H9 (cell line): ENCODE measurements at regions not wholly inside any gene's neighbourhood (a gene's known extent, or its start where the extent isn't known, plus 50 kb on each side); places are given as distances from the start of the nearest gene placed in this dataset.

Experiments
- DNase-seq: peaks from one replicate; pipeline ENCODE4 v3.0.0-alpha.2; 2017
- H2AFZ ChIP-seq: one replicate; pipeline ENCODE4 v1.6.1; 2013; ENCODE audit warnings: mild to moderate bottlenecking, low read length, control low read depth, moderate library complexity
- H2AK5ac ChIP-seq: 2 replicates; pipeline ENCODE4 v1.6.1; 2013; ENCODE audit warnings: low read length, control low read depth, mixed read lengths; ENCODE audit not compliant: insufficient read length
- H2BK120ac ChIP-seq: one replicate; pipeline ENCODE4 v1.6.1; 2013; ENCODE audit warnings: low read depth, mild to moderate bottlenecking, low read length, control low read depth, inconsistent platforms; ENCODE audit not compliant: poor library complexity, severe bottlenecking
- H2BK12ac ChIP-seq: 2 replicates; pipeline ENCODE4 v1.6.1; 2013; ENCODE audit warnings: low read length, control low read depth, mixed read lengths, low read depth; ENCODE audit not compliant: insufficient read length
- H2BK15ac ChIP-seq: 2 replicates; pipeline ENCODE4 v1.6.1; 2013; ENCODE audit warnings: low read depth, low read length, control low read depth
- H2BK20ac ChIP-seq: one replicate; pipeline ENCODE4 v1.6.1; 2013; ENCODE audit warnings: low read depth, mild to moderate bottlenecking, low read length, control low read depth, inconsistent platforms; ENCODE audit not compliant: poor library complexity, severe bottlenecking
- H2BK5ac ChIP-seq: 2 replicates; pipeline ENCODE4 v1.6.1; 2013; ENCODE audit warnings: low read length, control low read depth, mixed read lengths; ENCODE audit not compliant: insufficient read length
- H3K14ac ChIP-seq: 2 replicates; pipeline ENCODE4 v1.6.1; 2013; ENCODE audit warnings: low read length, control low read depth; ENCODE audit not compliant: insufficient read depth
- H3K18ac ChIP-seq: 2 replicates; pipeline ENCODE4 v1.6.1; 2013; ENCODE audit warnings: low read depth, mild to moderate bottlenecking, mixed read lengths, low read length, control low read depth; ENCODE audit not compliant: insufficient read length
- H3K23ac ChIP-seq: 2 replicates; pipeline ENCODE4 v1.6.1; 2013; ENCODE audit warnings: low read length, control low read depth, mixed read lengths, low read depth; ENCODE audit not compliant: insufficient read length
- H3K23me2 ChIP-seq: 2 replicates; pipeline ENCODE4 v1.6.1; 2013; ENCODE audit warnings: low read depth, mild to moderate bottlenecking, mixed read lengths, low read length, control low read depth; ENCODE audit not compliant: insufficient read length, poor library complexity, severe bottlenecking
- H3K27ac ChIP-seq: 2 replicates; pipeline ENCODE4 v1.5.1; 2013; ENCODE audit warnings: low read length, control low read depth, mixed read lengths, low read depth; ENCODE audit not compliant: insufficient read length
- H3K27me3 ChIP-seq: 2 replicates; pipeline ENCODE4 v1.6.1; 2013; ENCODE audit warnings: low read length, control low read depth, inconsistent platforms; ENCODE audit not compliant: insufficient read depth
- H3K4ac ChIP-seq: 2 replicates; pipeline ENCODE4 v1.6.1; 2013; ENCODE audit warnings: low read depth, mild to moderate bottlenecking, control low read depth, inconsistent platforms, low read length, moderate library complexity
- H3K4me1 ChIP-seq: 2 replicates; pipeline ENCODE4 v1.6.1; 2013; ENCODE audit warnings: low read length, control low read depth, inconsistent platforms; ENCODE audit not compliant: insufficient read depth
- H3K4me2 ChIP-seq: 2 replicates; pipeline ENCODE4 v1.6.1; 2013; ENCODE audit warnings: low read length, control low read depth, mixed read lengths; ENCODE audit not compliant: insufficient read length, insufficient read depth
- H3K56ac ChIP-seq: 2 replicates; pipeline ENCODE4 v1.6.1; 2013; ENCODE audit warnings: low read depth, mild to moderate bottlenecking, mixed read lengths, low read length, control low read depth; ENCODE audit not compliant: insufficient read length
- H3K79me1 ChIP-seq: 2 replicates; pipeline ENCODE4 v1.6.1; 2013; ENCODE audit warnings: low read depth, mild to moderate bottlenecking, moderate library complexity, low read length, control low read depth, inconsistent platforms; ENCODE audit not compliant: insufficient read depth, poor library complexity, severe bottlenecking
- H3K79me2 ChIP-seq: 2 replicates; pipeline ENCODE4 v1.6.1; 2013; ENCODE audit warnings: low read length, control low read depth, inconsistent platforms; ENCODE audit not compliant: insufficient read depth
- H3K9ac ChIP-seq: 2 replicates; pipeline ENCODE4 v1.6.1; 2013; ENCODE audit warnings: low read length, control low read depth, mixed read lengths; ENCODE audit not compliant: insufficient read length; ENCODE audit errors: extremely low read depth
- H3K9me3 ChIP-seq: one replicate; pipeline ENCODE4 v1.6.1; 2013; ENCODE audit warnings: low read depth, low read length, inconsistent platforms; ENCODE audit not compliant: control insufficient read depth
- H3T11ph ChIP-seq: one replicate; pipeline ENCODE4 v1.6.1; 2013; ENCODE audit warnings: mild to moderate bottlenecking, low read length, control low read depth, inconsistent platforms
- H4K20me1 ChIP-seq: one replicate; pipeline ENCODE4 v1.6.1; 2013; ENCODE audit not compliant: control insufficient read depth, insufficient read length, insufficient read depth
- H4K5ac ChIP-seq: 2 replicates; pipeline ENCODE4 v1.6.1; 2013; ENCODE audit warnings: low read depth, mild to moderate bottlenecking, mixed read lengths, low read length, control low read depth; ENCODE audit not compliant: insufficient read length
- H4K8ac ChIP-seq: replicated peaks from 2 replicates; pipeline ENCODE4 v1.6.1; 2013; ENCODE audit warnings: low read length, control low read depth, mixed read lengths, low read depth; ENCODE audit not compliant: insufficient read length
- H4K91ac ChIP-seq: 2 replicates; pipeline ENCODE4 v1.6.1; 2013; ENCODE audit warnings: low read depth, mild to moderate bottlenecking, moderate library complexity, mixed read lengths, low read length, control low read depth; ENCODE audit not compliant: insufficient read length
- H3K27ac Mint-ChIP-seq, 3 experiments: 2 replicates in 2 of 3; 3 replicates in 1 of 3; pipeline ENCODE4 v1.8.0; 2020 to 2021; ENCODE audit warnings: mixed read lengths in 3 of 3, mild to moderate bottlenecking in 1 of 3, moderate library complexity in 1 of 3
- H3K27me3 Mint-ChIP-seq: 2 replicates; pipeline ENCODE4 v1.8.0; 2021; ENCODE audit warnings: low read depth, mild to moderate bottlenecking, moderate library complexity, mixed read lengths
- H3K36me3 Mint-ChIP-seq, 3 experiments: 2 replicates in 2 of 3; 3 replicates in 1 of 3; pipeline ENCODE4 v1.8.0; 2020 to 2021; ENCODE audit warnings: low read depth in 3 of 3, mixed read lengths in 3 of 3; ENCODE audit not compliant: insufficient read depth in 1 of 3
- H3K4me1 Mint-ChIP-seq, 2 experiments: 2 replicates each; pipeline ENCODE4 v1.8.0; 2020; ENCODE audit warnings: mixed read lengths in 2 of 2
- H3K4me3 Mint-ChIP-seq, 2 experiments: 2 replicates in 1 of 2; 3 replicates in 1 of 2; pipeline ENCODE4 v1.8.0; 2020 to 2021; ENCODE audit warnings: mild to moderate bottlenecking in 2 of 2, mixed read lengths in 2 of 2, moderate library complexity in 1 of 2
- H3K9me3 Mint-ChIP-seq, 2 experiments: 2 replicates in 1 of 2; 3 replicates in 1 of 2; pipeline ENCODE4 v1.8.0; 2020; ENCODE audit warnings: mild to moderate bottlenecking in 2 of 2, mixed read lengths in 2 of 2, moderate library complexity in 1 of 2
- whole genome bisulfite sequencing: extraction: QIAGEN DNeasy Blood & Tissue Kit; methylation state at CpG from one replicate; pipeline ENCODE4 v1.1.7; 2013; ENCODE audit warnings: missing lambda C conversion rate, low lambda C conversion rate, mixed read lengths; ENCODE audit not compliant: insufficient read length; ENCODE audit errors: extremely low coverage; 5-methylcytosine and 5-hydroxymethylcytosine counted together
- TF ChIP-seq, protein P1 (sequence below): fragments of 200-600 bp; sonication (generic); conservative IDR thresholded peaks from 3 replicates; pipeline ENCODE4 v1.8.0; 2021; ENCODE audit warnings: antibody characterized with exemption, mild to moderate bottlenecking

DNA sequence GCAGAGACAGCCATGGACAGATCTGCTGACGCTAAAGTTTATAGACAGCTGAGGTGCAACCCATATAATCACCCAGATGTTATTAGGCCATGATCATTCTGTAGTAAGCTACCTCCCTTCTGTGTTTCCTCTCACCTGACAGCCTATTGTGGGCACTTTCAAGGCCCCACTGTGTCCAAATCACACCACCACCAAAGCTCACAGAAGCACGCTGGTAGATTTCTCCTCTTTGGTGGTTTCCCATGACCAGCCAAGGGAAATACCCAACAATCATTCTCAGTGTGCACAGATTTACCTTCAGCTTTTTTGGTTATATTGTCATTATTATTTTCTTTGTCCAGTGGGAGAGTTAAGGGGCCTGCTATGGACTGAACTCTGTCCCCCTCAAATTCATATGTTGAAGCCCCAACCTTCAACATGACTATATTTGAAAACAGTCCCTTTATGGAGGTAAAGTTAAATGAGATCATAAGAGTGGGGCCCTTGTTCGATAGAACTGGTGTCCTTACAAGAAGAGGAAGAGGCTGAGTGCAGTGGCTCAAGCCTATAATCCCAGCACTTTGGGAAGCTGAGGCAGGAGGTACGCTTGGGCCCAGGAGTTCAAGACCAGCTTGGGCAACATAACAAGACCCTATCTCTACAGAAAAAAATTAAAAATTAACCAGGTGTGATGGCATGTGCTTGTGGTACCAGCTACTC is 74.0 kb upstream of the MSH6 start:
- Mint-ChIP-seq H3K27me3 (no peaks in the 10 kb centered on the region), H3K27ac (no peak overlapping the region), H3K4me1 (peaks cover 4 to 7% of the 10 kb centered on the region in 2 experiments; a peak in 2 of 4 replicates), H3K4me3 (no peak overlapping the region), H3K9me3 (peaks cover 0 to 3% of the 10 kb centered on the region in 2 experiments; a peak in 1 of 5 replicates), H3K36me3 (peaks cover 0 to 2% (median 0%) of the 10 kb centered on the region in 3 experiments; a peak in 3 of 7 replicates)
- no peak for DNase-seq
- Histone ChIP-seq H3K27me3 (no peaks in the 10 kb centered on the region), H3K14ac (no peak overlapping the region), H3K4me1 (no peaks in the 10 kb centered on the region), H3K18ac (no peak overlapping the region), H3K4ac (no peak overlapping the region), H3K79me1 (no peaks in the 10 kb centered on the region), H2AK5ac (no peak overlapping the region), H2BK20ac (no peak overlapping the region), H4K20me1 (no peaks in the 10 kb centered on the region), H3K56ac (no peak overlapping the region), H2BK15ac (no peak overlapping the region), H3K23ac (no peak overlapping the region), H4K91ac (no peak overlapping the region), H4K5ac (no peak overlapping the region), H2AFZ (no peak overlapping the region), H3K23me2 (no peaks in the 10 kb centered on the region), H3K27ac (no peak overlapping the region), H3K9me3 (no peaks in the 10 kb centered on the region), H3K9ac (no peak overlapping the region), H3K79me2 (no peaks in the 10 kb centered on the region), H3K4me2 (no peak overlapping the region), H2BK12ac (no peak overlapping the region), H4K8ac (no peak overlapping the region), H2BK120ac (no peak overlapping the region), H3T11ph (no peak overlapping the region), H2BK5ac (no peak overlapping the region)
- TF ChIP-seq, protein P1, sequence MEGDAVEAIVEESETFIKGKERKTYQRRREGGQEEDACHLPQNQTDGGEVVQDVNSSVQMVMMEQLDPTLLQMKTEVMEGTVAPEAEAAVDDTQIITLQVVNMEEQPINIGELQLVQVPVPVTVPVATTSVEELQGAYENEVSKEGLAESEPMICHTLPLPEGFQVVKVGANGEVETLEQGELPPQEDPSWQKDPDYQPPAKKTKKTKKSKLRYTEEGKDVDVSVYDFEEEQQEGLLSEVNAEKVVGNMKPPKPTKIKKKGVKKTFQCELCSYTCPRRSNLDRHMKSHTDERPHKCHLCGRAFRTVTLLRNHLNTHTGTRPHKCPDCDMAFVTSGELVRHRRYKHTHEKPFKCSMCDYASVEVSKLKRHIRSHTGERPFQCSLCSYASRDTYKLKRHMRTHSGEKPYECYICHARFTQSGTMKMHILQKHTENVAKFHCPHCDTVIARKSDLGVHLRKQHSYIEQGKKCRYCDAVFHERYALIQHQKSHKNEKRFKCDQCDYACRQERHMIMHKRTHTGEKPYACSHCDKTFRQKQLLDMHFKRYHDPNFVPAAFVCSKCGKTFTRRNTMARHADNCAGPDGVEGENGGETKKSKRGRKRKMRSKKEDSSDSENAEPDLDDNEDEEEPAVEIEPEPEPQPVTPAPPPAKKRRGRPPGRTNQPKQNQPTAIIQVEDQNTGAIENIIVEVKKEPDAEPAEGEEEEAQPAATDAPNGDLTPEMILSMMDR: no peak
- WGBS: no CpG with 5 or more reads among the region's 4 CpGs
